OCI-LY3 (cell line): ENCODE measurements at regions not wholly inside any gene's neighbourhood (a gene's known extent, or its start where the extent isn't known, plus 50 kb on each side); places are given as distances from the start of the nearest gene placed in this dataset.

Experiments
- H2AFZ ChIP-seq: fragments of 200-600, 300-600 bp; shearing (Covaris generic); 2 replicates; pipeline ENCODE4 v1.6.0; 2014; ENCODE audit warnings: antibody characterized with exemption, low read depth, low read length
- H3K27ac ChIP-seq: fragments of 200-600, 300-600 bp; sonication (generic); 2 replicates; pipeline ENCODE4 v1.5.1; 2014; ENCODE audit warnings: mild to moderate bottlenecking, low read length, moderate library complexity, mixed read lengths
- H3K27me3 ChIP-seq: fragments of 200-600, 300-600 bp; sonication (generic); 2 replicates; pipeline ENCODE4 v1.6.1; 2014; ENCODE audit warnings: low read depth, low read length, mixed read lengths
- H3K36me3 ChIP-seq: fragments of 200-600, 300-600 bp; sonication (generic); replicated peaks from 2 replicates; pipeline ENCODE3; 2014; ENCODE audit warnings: low read depth, low read length, mixed read lengths
- H3K4me1 ChIP-seq: fragments of 300-600, 200-600 bp; sonication (generic); 2 replicates; pipeline ENCODE4 v1.6.1; 2014; ENCODE audit warnings: low read length, mixed read lengths
- H3K4me2 ChIP-seq: fragments of 200-600, 300-600 bp; sonication (generic); 2 replicates; pipeline ENCODE4 v1.6.1; 2014; ENCODE audit warnings: low read length, mixed read lengths
- H3K4me3 ChIP-seq: fragments of 300-600, 200-600 bp; sonication (generic); 2 replicates; pipeline ENCODE4 v1.5.1; 2014; ENCODE audit warnings: antibody characterized with exemption, mild to moderate bottlenecking, low read length, moderate library complexity
- H3K79me2 ChIP-seq: fragments of 300-600, 200-600 bp; shearing (Covaris generic); 2 replicates; pipeline ENCODE4 v1.6.1; 2014; ENCODE audit warnings: mild to moderate bottlenecking, low read length, mixed read lengths
- H3K9ac ChIP-seq: fragments of 300-600, 200-600 bp; shearing (Covaris generic); 2 replicates; pipeline ENCODE4 v1.6.0; 2014; ENCODE audit warnings: mild to moderate bottlenecking, low read length, moderate library complexity
- H3K9me3 ChIP-seq: fragments of 200-600, 300-600 bp; shearing (Covaris generic); 2 replicates; pipeline ENCODE4 v1.6.1; 2014; ENCODE audit warnings: low read length, mixed read lengths; ENCODE audit not compliant: insufficient read depth
- H4K20me1 ChIP-seq: fragments of 200-600, 300-600 bp; sonication (generic); 2 replicates; pipeline ENCODE4 v1.6.1; 2016; ENCODE audit warnings: low read length, mixed read lengths; ENCODE audit not compliant: insufficient read depth
- CTCF ChIP-seq: fragments of 200-600, 300-600 bp; sonication (generic); IDR thresholded peaks from 2 replicates; pipeline ENCODE4 v1.5.1; 2014; ENCODE audit warnings: antibody characterized with exemption, low read length, low read depth
- EZH2phosphoT487 ChIP-seq: fragments of 200-600 bp; shearing (Covaris generic); IDR thresholded peaks from 2 replicates; pipeline ENCODE4 v1.6.1; 2018; ENCODE audit warnings: antibody characterized with exemption, mixed run types, low read depth

GRCh38 chr5:87110721-87111120 is 157.0 kb upstream of the RASA1 start:
- H3K4me1 ChIP-seq: peaks cover 11% of the 10 kb centered on the region
- H3K27ac ChIP-seq: no peak overlapping the region
- H3K79me2 ChIP-seq: no peaks in the 10 kb centered on the region
- TF ChIP-seq EZH2phosphoT487 (no peak), CTCF (no peak)
- H3K9ac ChIP-seq: no peak overlapping the region
- no peaks in the 10 kb centered on the region for H3K27me3 ChIP-seq
- H3K4me3 ChIP-seq: no peak overlapping the region
- H2AFZ ChIP-seq: no peak overlapping the region
- no peaks in the 10 kb centered on the region for H3K9me3 ChIP-seq
- H3K36me3 ChIP-seq: no peaks in the 10 kb centered on the region
- H3K4me2 ChIP-seq: no peak overlapping the region
- H4K20me1 ChIP-seq: no peaks in the 10 kb centered on the region

GRCh38 chr5:87113861-87114260 is 153.8 kb upstream of the RASA1 start:
- H3K4me3 ChIP-seq: no peak overlapping the region
- no peaks in the 10 kb centered on the region for H4K20me1 ChIP-seq
- H3K4me1 ChIP-seq: peaks cover 31% of the 10 kb centered on the region
- no peak overlapping the region for H3K27ac ChIP-seq
- no peaks in the 10 kb centered on the region for H3K9me3 ChIP-seq
- H3K79me2 ChIP-seq: no peaks in the 10 kb centered on the region
- H3K4me2 ChIP-seq: no peak overlapping the region
- H3K27me3 ChIP-seq: no peaks in the 10 kb centered on the region
- H2AFZ ChIP-seq: no peak overlapping the region
- no peak for TF ChIP-seq CTCF
- TF ChIP-seq EZH2phosphoT487: no peak
- no peaks in the 10 kb centered on the region for H3K36me3 ChIP-seq
- H3K9ac ChIP-seq: no peak overlapping the region

GRCh38 chr5:87114631-87115030 is 153.1 kb upstream of the RASA1 start:
- Histone ChIP-seq H3K79me2 (no peaks in the 10 kb centered on the region), H3K4me1 (peaks cover 33% of the 10 kb centered on the region), H4K20me1 (no peaks in the 10 kb centered on the region), H3K9me3 (no peaks in the 10 kb centered on the region), H3K4me3 (no peak overlapping the region), H3K4me2 (no peak overlapping the region), H3K27ac (no peak overlapping the region), H2AFZ (no peak overlapping the region), H3K36me3 (no peaks in the 10 kb centered on the region), H3K9ac (no peak overlapping the region), H3K27me3 (no peaks in the 10 kb centered on the region)
- no peak for TF ChIP-seq CTCF
- no peak for TF ChIP-seq EZH2phosphoT487

GRCh38 chr5:87115839-87116364 is 151.8 kb upstream of the RASA1 start:
- Histone ChIP-seq H3K4me1 (peaks cover 46% of the 10 kb centered on the region), H3K27me3 (no peaks in the 10 kb centered on the region), H3K27ac (no peak overlapping the region), H2AFZ (no peak overlapping the region), H3K4me2 (no peak overlapping the region), H3K4me3 (no peak overlapping the region), H3K9me3 (no peaks in the 10 kb centered on the region), H4K20me1 (no peaks in the 10 kb centered on the region), H3K9ac (no peak overlapping the region), H3K79me2 (no peaks in the 10 kb centered on the region), H3K36me3 (no peaks in the 10 kb centered on the region)
- TF ChIP-seq CTCF (no peak), EZH2phosphoT487 (no peak)
